ENCODE measurements at regions not wholly inside any gene's neighbourhood (a gene's known extent, or its start where the extent isn't known, plus 50 kb on each side); places are given as distances from the start of the nearest gene placed in this dataset.

GRCh38 chr2:14737201-14737600 is 104.7 kb downstream of the LRATD1 start (continued):
- TF ChIP-seq NKRF (conservative IDR thresholded peaks at IDR 0.05) (no peak), ZBTB4 (CRISPR knock-in tag; IDR thresholded peaks at IDR 0.05) (no peak)

- no TSS peak for BruUV-seq (replicated peaks)
- FAIRE-seq (no peak), ATAC-seq (no peak), DNase-seq (ENCODE audit: low read depth, low spot score) (no peak)
- POLR2A ChIA-PET, result no interaction called here
- RAD21 ChIA-PET (ENCODE audit: unreplicated experiment), result no interaction called here
- CTCF ChIA-PET, result no interaction called here
- Histone ChIP-seq H4K20me1 (ENCODE audit: control insufficient read depth, insufficient read depth) (no peaks in the 10 kb centered on the region), H3K36me3 (ENCODE audit: control insufficient read depth in 2 of 2, insufficient read depth in 2 of 2, low read length in 1 of 2) (no peaks in the 10 kb centered on the region), H3K27me3 (replicated peaks in 1 of 2; ENCODE audit: control insufficient read depth in 2 of 2, insufficient read depth in 2 of 2, low read length in 1 of 2) (no peaks in the 10 kb centered on the region), H3K4me1 (ENCODE audit: control insufficient read depth, insufficient read depth, low read length) (no peaks in the 10 kb centered on the region), H3K9ac (ENCODE audit: control insufficient read depth, insufficient read depth, low read length) (no peak overlapping the region), H3K4me2 (ENCODE audit: control insufficient read depth, insufficient read depth) (no peak overlapping the region), H2AFZ (ENCODE audit: control insufficient read depth, low read depth, low read length) (no peak overlapping the region), H3K4me3 (no peak overlapping the region), H3K9me3 (replicated peaks; ENCODE audit: control insufficient read depth, insufficient read depth, low read length) (no peaks in the 10 kb centered on the region; the same call in 1 of the 3 replicates), H3K79me2 (ENCODE audit: control insufficient read depth, insufficient read depth, low read length) (no peaks in the 10 kb centered on the region), H3K27ac (ENCODE audit: control insufficient read depth, insufficient read depth) (no peak overlapping the region)
- intact Hi-C loops (cut with micrococcal nuclease; ENCODE audit: unreplicated experiment), result no loop called here
- SMC1A ChIA-PET (ENCODE audit: uncharacterized antibody, unreplicated experiment), result no interaction called here
- in situ Hi-C loops (cut with MboI), result no loop called here
- 0% methylated on average over 1 of the region's 1 CpG for WGBS (ENCODE audit: insufficient coverage, insufficient replicate concordance, low lambda C conversion rate, missing lambda C conversion rate)
- TF ChIP-seq ASH2L (IDR thresholded peaks at IDR 0.05; ENCODE audit: borderline replicate concordance, low read depth) (no peak), RAD51 (IDR thresholded peaks at IDR 0.05) (no peak), REST (IDR thresholded peaks at IDR 0.05; ENCODE audit: low read depth, low read length) (no peak), NFIC (IDR thresholded peaks at IDR 0.05; ENCODE audit: low read depth, low read length) (no peak)
Measured at GRCh38 chr2:14743861-14744260, 111.3 kb downstream of the LRATD1 start.

Data from GM12878 (cell line).